Fibroblast of pulmonary artery (primary cell): ENCODE measurements at regions not wholly inside any gene's neighbourhood (a gene's known extent, or its start where the extent isn't known, plus 50 kb on each side); places are given as distances from the start of the nearest gene placed in this dataset.

Experiments
- DNase-seq: peaks from one replicate; pipeline ENCODE4 v3.0.0-alpha.2; 2010; ENCODE audit warnings: low read depth
- H3K4me3 ChIP-seq: replicated peaks from 2 replicates; pipeline ENCODE4 v1.5.1; 2011; ENCODE audit warnings: low read depth, mild to moderate bottlenecking, control low read depth, low read length, moderate library complexity
- TF ChIP-seq, protein P1 (sequence below): IDR thresholded peaks from 2 replicates; pipeline ENCODE4 v1.5.1; 2011; ENCODE audit warnings: mild to moderate bottlenecking, control low read depth, low read length, inconsistent platforms; ENCODE audit errors: missing control alignments

DNA sequence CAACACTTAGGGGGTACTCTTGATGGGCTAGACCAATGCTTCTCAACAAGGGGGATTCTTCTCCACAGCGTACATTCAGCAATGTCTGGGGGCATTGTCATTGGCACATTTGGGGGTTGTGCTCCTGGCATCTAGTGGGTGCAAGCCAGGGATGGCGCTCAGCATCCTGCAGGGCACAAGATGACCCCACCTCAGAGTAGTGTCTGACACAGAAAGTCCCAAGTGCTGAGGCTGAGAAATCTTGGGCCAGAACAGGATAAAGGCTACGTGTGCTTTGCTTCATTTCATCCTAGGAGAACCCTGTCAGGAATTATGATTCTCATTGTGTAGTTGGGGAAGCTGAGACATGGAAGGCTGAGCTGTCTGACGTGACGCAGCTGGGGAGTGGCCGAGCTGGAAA lies 298.6 kb downstream of the CDH26 start:
- no peak for DNase-seq
- TF ChIP-seq, protein P1, sequence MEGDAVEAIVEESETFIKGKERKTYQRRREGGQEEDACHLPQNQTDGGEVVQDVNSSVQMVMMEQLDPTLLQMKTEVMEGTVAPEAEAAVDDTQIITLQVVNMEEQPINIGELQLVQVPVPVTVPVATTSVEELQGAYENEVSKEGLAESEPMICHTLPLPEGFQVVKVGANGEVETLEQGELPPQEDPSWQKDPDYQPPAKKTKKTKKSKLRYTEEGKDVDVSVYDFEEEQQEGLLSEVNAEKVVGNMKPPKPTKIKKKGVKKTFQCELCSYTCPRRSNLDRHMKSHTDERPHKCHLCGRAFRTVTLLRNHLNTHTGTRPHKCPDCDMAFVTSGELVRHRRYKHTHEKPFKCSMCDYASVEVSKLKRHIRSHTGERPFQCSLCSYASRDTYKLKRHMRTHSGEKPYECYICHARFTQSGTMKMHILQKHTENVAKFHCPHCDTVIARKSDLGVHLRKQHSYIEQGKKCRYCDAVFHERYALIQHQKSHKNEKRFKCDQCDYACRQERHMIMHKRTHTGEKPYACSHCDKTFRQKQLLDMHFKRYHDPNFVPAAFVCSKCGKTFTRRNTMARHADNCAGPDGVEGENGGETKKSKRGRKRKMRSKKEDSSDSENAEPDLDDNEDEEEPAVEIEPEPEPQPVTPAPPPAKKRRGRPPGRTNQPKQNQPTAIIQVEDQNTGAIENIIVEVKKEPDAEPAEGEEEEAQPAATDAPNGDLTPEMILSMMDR: no peak
- H3K4me3 ChIP-seq: no peak overlapping the region

DNA sequence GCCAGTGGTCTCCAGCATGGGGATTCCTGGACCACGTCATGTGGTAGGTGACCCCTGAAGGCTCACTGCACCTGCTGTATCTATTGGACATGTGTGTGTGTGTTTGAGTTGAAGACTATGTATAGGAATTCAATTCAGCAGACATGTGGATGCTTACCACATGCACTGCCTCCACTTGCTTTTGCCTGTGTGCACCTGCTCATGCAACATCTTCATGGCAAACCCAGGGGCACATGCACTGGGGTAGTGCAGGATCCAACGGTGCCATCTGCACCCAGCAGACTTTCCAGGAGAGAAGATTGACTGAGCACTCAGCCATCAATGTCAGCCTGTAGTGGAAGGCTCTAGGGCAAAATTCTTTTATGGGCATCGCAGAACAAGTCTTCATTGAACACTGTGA lies 299.4 kb downstream of the CDH26 start:
- TF ChIP-seq, protein P1: no peak
- H3K4me3 ChIP-seq: no peak overlapping the region
- no peak for DNase-seq

DNA sequence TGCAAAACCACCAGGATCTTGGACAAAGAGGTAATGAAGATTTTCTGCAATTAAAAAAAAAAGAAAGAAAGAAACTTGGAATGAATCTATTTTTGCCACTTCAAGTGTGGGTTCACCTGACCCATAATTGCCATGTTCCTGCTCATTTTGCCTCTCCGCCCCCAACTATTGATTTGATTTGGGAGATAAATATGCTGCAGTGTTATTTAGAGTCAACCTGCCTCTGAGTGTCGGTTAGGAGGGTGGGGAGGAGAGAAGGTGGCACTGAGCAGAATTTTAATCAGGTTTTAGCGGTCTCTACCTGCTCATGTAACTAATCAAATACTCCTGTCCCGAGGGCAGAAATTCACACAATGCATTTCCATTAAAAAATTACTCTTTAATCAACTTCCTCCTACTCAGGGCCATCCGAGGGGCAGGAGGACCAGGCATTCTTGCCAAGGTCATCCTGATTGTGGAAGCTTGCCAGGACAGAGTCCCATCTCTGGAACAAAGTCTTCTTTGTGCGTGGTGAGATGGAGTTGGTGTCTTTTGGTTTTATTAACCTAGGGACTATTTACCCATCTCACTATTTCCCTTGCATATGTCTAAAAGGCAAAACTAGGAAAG lies 300.1 kb downstream of the CDH26 start:
- TF ChIP-seq, protein P1: no peak
- no peak overlapping the region for H3K4me3 ChIP-seq
- no peak for DNase-seq

DNA sequence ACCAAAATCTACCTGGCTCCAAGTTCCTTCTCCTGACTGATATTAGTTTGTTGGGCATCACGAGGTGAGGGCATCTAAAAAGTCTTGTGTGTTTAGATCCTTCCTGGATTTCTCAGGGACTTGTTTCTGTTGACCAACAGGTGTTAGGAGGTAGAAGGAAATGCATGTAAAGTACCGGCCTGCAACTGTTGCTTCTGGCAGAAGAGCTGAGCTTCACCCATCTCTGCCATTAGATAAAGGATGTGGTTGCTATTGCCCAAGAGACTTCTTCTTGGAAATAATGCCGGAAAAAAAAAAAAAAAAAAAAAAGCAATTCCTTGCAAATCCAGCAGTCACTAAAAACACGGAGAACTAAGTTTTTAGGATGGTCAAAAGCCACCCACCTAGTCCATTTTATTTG lies 303.1 kb downstream of the CDH26 start:
- no peak overlapping the region for H3K4me3 ChIP-seq
- TF ChIP-seq, protein P1: no peak
- no peak for DNase-seq

DNA sequence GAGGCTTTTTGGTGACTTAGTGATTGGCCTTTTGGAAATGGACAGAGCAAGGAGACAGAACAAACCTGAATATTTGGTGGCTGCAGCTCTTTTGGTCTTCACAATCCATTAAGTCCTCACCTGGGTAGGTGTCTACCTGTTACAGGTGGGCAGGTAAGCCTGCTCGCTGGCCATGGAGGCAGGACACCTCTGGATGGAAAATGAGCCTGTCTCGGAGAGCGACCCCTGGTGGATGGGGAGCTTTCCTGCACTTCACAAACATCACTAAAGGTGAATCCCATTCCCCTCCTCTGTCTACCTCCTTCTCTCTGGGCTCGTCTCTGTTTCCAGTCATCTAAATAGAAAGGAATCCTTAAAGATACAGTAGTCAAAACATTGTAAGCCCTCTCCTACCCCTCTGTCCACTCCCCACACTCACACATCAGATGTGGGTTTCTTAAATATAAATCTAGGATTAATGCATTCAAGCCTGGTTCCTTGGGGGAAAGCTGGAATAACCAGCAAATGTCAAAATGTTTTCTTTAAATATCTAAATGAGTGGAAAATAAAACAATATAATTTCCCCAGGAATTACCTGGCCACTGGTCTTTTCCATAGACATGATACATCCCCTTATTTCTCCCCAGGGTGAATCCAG lies 304.9 kb downstream of the CDH26 start:
- TF ChIP-seq, protein P1: peak; percentile 44
- no peak overlapping the region for H3K4me3 ChIP-seq
- no peak for DNase-seq

DNA sequence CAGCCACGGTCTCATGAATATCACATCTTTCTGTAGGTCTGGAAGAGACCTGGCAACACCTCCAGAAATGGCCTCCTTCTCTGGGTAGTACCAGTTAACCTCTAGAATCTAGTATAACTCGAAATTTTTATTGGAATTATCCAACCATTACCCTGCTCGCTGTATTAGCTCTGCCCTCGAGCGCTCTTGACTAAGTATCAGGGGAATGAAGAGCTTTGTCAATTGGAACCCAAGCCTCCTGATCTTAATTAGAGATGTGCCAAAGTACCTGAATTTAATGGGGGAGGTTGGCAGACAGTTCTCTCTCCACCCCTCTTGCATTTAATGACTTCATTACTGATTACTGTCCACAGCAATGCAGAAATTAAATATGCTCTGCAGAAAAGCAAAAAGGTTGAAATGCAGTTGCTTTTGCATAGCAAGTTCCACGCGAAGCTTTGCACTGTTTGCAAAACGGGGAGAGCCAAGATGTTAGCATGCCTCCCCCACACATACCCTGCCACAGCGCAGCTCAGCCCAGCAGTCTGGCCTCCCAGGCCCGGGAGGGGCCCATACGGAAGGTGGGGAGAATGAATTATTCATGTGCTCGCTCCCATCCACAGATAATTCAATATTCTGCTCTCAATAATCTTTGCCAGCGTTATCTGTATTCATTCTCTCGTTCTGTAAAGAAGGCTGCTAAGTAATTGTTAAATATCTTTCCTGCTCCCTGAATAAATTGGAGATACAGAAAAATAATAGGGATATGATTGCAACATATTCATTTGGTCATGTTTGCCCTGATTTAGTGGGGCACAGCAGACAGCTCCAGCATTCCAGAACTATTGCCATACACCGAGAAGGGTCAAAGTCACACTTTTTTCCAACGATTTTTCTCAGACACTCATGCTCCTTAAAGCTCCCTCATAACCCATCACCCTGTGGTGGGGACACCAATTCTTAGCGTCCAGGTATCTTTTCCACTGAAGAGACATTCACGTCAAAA lies 305.8 kb downstream of the CDH26 start:
- no peak overlapping the region for H3K4me3 ChIP-seq
- TF ChIP-seq, protein P1: no peak
- no peak for DNase-seq
